ENCODE measurements at regions not wholly inside any gene's neighbourhood (a gene's known extent, or its start where the extent isn't known, plus 50 kb on each side); places are given as distances from the start of the nearest gene placed in this dataset.

- no peak overlapping the region for H2AFZ ChIP-seq (ENCODE audit: low read length)
- H3K27ac ChIP-seq (ENCODE audit: low read depth, low read length): no peak overlapping the region
- peaks cover 14% of the 10 kb centered on the region for H3K4me1 ChIP-seq (ENCODE audit: insufficient read depth, low read length)
- DNase-seq (ENCODE audit: insufficient read length, low spot score, missing footprints): no peak
- no peaks in the 10 kb centered on the region for H3K27me3 ChIP-seq (ENCODE audit: insufficient read depth, low read length)
- H3K79me2 ChIP-seq (ENCODE audit: insufficient read depth, low read length): no peaks in the 10 kb centered on the region
- no peaks in the 10 kb centered on the region for H4K20me1 ChIP-seq (ENCODE audit: insufficient read depth, low read length)
- no peaks in the 10 kb centered on the region for H3K36me3 ChIP-seq (ENCODE audit: insufficient read depth, low read length)
- no peak for TF ChIP-seq CTCF (IDR thresholded peaks at IDR 0.05; ENCODE audit: extremely low read depth, low read depth, low read length)
- no peaks in the 10 kb centered on the region for H3K9me3 ChIP-seq (ENCODE audit: low read depth, low read length)
- H3K4me3 ChIP-seq (ENCODE audit: insufficient read depth, low read length): no peak overlapping the region
- H3K4me2 ChIP-seq (ENCODE audit: insufficient read depth, low read length): no peak overlapping the region
These were observed 523.7 kb downstream of the NR2F1-AS1 start for GRCh38 chr5:93057311-93057710.

DNA sequence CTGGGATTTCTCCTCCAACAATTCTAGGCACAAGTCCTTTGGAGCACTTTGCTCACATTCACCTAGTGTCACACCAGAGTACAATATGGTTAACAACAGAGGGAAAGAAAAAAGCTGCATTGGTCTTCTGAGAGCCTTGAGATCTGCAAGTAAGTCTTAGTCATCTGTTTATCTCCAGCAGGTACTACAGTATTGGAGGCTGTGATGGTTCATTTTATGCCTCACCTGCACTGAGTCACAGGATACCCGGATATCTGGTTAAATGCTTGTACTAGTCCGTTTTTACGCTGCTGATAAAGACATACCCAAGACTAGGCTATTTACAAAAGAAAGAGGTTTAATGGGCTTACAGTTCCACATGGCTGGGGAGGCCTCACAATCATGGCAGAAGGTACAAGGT, 525.0 kb downstream of the NR2F1-AS1 start:
- no peak for DNase-seq (ENCODE audit: insufficient read length, low spot score, missing footprints)

DNA sequence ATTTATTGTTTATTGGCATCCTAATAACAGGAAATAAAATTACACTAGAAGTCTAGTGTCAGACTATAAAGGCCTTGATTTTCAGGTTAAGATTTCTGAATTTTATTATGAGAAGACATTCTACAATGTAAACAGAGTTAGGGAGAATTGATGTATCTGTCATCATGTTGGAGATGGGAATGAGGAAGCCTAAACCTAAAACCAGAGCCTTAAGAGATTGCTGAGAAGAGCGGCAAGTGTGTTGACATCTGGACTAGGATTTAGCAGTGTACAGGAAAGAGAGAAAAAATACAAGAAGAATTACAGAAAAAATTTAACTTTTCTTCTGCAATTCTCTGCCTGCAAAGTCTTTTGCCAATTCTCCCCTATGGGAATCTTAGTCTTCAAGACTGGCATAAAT, 525.5 kb downstream of the NR2F1-AS1 start:
- no peak overlapping the region for H2AFZ ChIP-seq (ENCODE audit: low read length)
- H3K4me1 ChIP-seq (ENCODE audit: insufficient read depth, low read length): peaks cover 14% of the 10 kb centered on the region
- no peaks in the 10 kb centered on the region for H4K20me1 ChIP-seq (ENCODE audit: insufficient read depth, low read length)
- no peak overlapping the region for H3K4me3 ChIP-seq (ENCODE audit: insufficient read depth, low read length)
- H3K27ac ChIP-seq (ENCODE audit: low read depth, low read length): no peak overlapping the region
- no peak for DNase-seq (ENCODE audit: insufficient read length, low spot score, missing footprints)
- no peaks in the 10 kb centered on the region for H3K27me3 ChIP-seq (ENCODE audit: insufficient read depth, low read length)
- H3K9me3 ChIP-seq (ENCODE audit: low read depth, low read length): no peaks in the 10 kb centered on the region
- no peak for TF ChIP-seq CTCF (IDR thresholded peaks at IDR 0.05; ENCODE audit: extremely low read depth, low read depth, low read length)
- no peak overlapping the region for H3K4me2 ChIP-seq (ENCODE audit: insufficient read depth, low read length)
- H3K79me2 ChIP-seq (ENCODE audit: insufficient read depth, low read length): no peaks in the 10 kb centered on the region
- no peaks in the 10 kb centered on the region for H3K36me3 ChIP-seq (ENCODE audit: insufficient read depth, low read length)

More for the DNA sequence above, 525.0 kb downstream of the NR2F1-AS1 start:
- no peaks in the 10 kb centered on the region for H3K79me2 ChIP-seq (ENCODE audit: insufficient read depth, low read length)
- H3K27ac ChIP-seq (ENCODE audit: low read depth, low read length): no peak overlapping the region
- H3K9me3 ChIP-seq (ENCODE audit: low read depth, low read length): no peaks in the 10 kb centered on the region
- no peak overlapping the region for H3K4me2 ChIP-seq (ENCODE audit: insufficient read depth, low read length)
- no peaks in the 10 kb centered on the region for H3K36me3 ChIP-seq (ENCODE audit: insufficient read depth, low read length)
- TF ChIP-seq CTCF (IDR thresholded peaks at IDR 0.05; ENCODE audit: extremely low read depth, low read depth, low read length): no peak
- H3K4me3 ChIP-seq (ENCODE audit: insufficient read depth, low read length): no peak overlapping the region
- H4K20me1 ChIP-seq (ENCODE audit: insufficient read depth, low read length): no peaks in the 10 kb centered on the region
- H3K4me1 ChIP-seq (ENCODE audit: insufficient read depth, low read length): peaks cover 14% of the 10 kb centered on the region
- H2AFZ ChIP-seq (ENCODE audit: low read length): no peak overlapping the region
- no peaks in the 10 kb centered on the region for H3K27me3 ChIP-seq (ENCODE audit: insufficient read depth, low read length)

- Histone ChIP-seq H3K9me3 (ENCODE audit: low read depth, low read length) (no peaks in the 10 kb centered on the region), H4K20me1 (ENCODE audit: insufficient read depth, low read length) (no peaks in the 10 kb centered on the region), H2AFZ (ENCODE audit: low read length) (no peak overlapping the region), H3K4me3 (ENCODE audit: insufficient read depth, low read length) (no peak overlapping the region), H3K4me1 (ENCODE audit: insufficient read depth, low read length) (peaks cover 14% of the 10 kb centered on the region), H3K27ac (ENCODE audit: low read depth, low read length) (no peak overlapping the region), H3K27me3 (ENCODE audit: insufficient read depth, low read length) (no peaks in the 10 kb centered on the region), H3K4me2 (ENCODE audit: insufficient read depth, low read length) (no peak overlapping the region), H3K36me3 (ENCODE audit: insufficient read depth, low read length) (no peaks in the 10 kb centered on the region), H3K79me2 (ENCODE audit: insufficient read depth, low read length) (no peaks in the 10 kb centered on the region)
- no peak for DNase-seq (ENCODE audit: insufficient read length, low spot score, missing footprints)
- TF ChIP-seq CTCF (IDR thresholded peaks at IDR 0.05; ENCODE audit: extremely low read depth, low read depth, low read length): no peak
These were observed 526.4 kb downstream of the NR2F1-AS1 start for GRCh38 chr5:93054424-93055163.
